GM12865 (cell line): ENCODE measurements at regions not wholly inside any gene's neighbourhood (a gene's known extent, or its start where the extent isn't known, plus 50 kb on each side); places are given as distances from the start of the nearest gene placed in this dataset.

Source experiments
- DNase-seq: peaks from one replicate; pipeline ENCODE4 v3.0.0; 2010; ENCODE audit warnings: low read depth
- H3K4me3 ChIP-seq: 2 replicates; pipeline ENCODE4 v1.5.1; 2011; ENCODE audit warnings: mild to moderate bottlenecking, low read depth, low read length, control low read depth
- CTCF ChIP-seq: IDR thresholded peaks from 2 replicates; pipeline ENCODE4 v1.5.1; 2011; ENCODE audit warnings: low read length, control low read depth, low read depth, inconsistent platforms; ENCODE audit not compliant: insufficient read depth; ENCODE audit errors: missing control alignments

GRCh38 chr6:98200084-98200483 lies 634.3 kb upstream of the POU3F2 start:
- DNase-seq: no peak
- no peak overlapping the region for H3K4me3 ChIP-seq
- TF ChIP-seq CTCF: no peak

DNA sequence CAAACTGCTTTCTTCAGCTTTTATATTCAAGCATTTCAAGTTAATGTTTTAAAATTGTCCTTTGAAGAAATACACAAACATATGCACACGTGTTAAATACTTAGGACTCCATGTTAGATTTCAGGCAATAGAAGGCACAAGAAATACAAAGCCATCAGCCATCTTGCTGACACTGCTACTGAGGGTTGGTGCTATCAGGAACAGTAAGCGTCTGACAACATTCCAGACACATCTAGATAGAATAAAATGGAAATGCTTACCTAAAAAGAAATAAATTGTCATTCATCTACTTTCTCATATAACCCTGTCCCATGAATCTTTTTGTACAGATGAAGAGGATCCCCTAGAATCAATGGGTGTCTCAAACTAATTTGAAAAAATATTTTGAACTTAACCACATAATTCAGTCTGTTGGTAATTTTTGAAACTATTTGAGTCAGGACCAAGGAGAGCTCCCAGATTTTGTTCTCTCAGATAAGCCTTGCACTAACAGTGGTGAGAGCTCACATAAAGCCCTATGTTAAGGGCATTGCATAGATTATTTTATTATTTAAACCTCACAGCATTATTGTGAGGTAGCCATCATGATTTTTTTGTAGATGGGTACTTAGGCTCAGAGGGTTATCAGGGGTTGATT lies 631.1 kb upstream of the POU3F2 start:
- no peak overlapping the region for H3K4me3 ChIP-seq
- no peak for TF ChIP-seq CTCF
- DNase-seq: no peak

DNA sequence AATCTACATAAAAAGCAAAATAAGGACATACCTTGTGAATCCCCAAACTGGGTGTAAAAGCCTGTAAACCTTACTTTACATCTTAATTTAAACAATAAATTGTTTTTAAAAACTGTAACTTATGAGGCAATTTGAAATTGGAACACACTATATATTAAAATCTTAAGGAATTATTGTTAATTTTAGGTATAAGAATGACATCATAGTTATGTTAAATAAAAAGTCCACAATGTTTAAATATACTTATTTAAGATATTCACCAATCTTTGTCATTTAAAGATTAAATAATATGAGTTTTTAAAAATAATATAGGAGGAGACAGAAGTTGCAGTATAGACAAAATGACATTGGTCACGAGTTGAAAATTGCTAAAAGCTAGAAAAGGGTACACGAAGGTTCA lies 621.9 kb upstream of the POU3F2 start:
- DNase-seq: no peak
- H3K4me3 ChIP-seq: no peak overlapping the region
- no peak for TF ChIP-seq CTCF

- TF ChIP-seq CTCF: no peak
- DNase-seq: no peak
- H3K4me3 ChIP-seq: no peak overlapping the region
Observed at GRCh38 chr6:98215531-98215930, 618.8 kb upstream of the POU3F2 start.

DNA sequence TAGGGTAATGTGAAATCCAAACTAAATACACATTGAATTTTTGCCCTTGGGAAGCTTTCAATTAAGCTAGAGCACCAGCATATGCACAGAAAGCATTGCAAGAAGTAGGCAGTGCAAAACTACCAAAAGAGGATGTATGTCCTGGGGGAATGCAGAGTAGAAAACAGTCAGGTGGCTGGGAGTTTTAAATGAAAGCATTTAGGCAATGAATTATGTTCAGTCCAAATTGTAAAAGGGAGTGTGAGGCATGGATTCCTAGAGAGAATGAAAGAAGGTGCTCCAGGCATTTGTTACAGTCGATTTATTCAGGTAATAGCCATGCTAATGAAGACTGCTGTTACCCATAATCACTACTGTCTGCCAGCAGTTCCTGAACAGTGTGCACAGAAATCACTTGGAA lies 604.1 kb upstream of the POU3F2 start:
- no peak overlapping the region for H3K4me3 ChIP-seq
- TF ChIP-seq CTCF: no peak
- no peak for DNase-seq

- no peak for DNase-seq
- no peak overlapping the region for H3K4me3 ChIP-seq
- TF ChIP-seq CTCF: no peak
Observed at GRCh38 chr6:98239057-98239456, 595.3 kb upstream of the POU3F2 start.

GRCh38 chr6:98241630-98242029 lies 592.7 kb upstream of the POU3F2 start:
- no peak for DNase-seq
- TF ChIP-seq CTCF: no peak
- H3K4me3 ChIP-seq: no peak overlapping the region
